Transverse colon (tissue), 3 donors: ENCODE measurements at regions not wholly inside any gene's neighbourhood (a gene's known extent, or its start where the extent isn't known, plus 50 kb on each side); places are given as distances from the start of the nearest gene placed in this dataset.

Experiments used
- CTCF ChIP-seq, 5 experiments: fragments of 200-600 bp in 3 of 5; fragments of 450-650 bp in 2 of 5; sonication (generic) in 3 of 5; IDR thresholded peaks; 1 replicate in 2 of 5; 2 replicates in 3 of 5; pipeline ENCODE4 v1.5.1; 2016 to 2017; ENCODE audit warnings: antibody characterized with exemption in 5 of 5, inconsistent platforms in 3 of 5, mild to moderate bottlenecking in 2 of 5, moderate library complexity in 1 of 5
- EP300 ChIP-seq: sonication (generic); formaldehyde crosslinking; IDR thresholded peaks from one replicate; pipeline ENCODE4 v1.6.1; 2017; ENCODE audit warnings: antibody characterized with exemption, low read depth

DNA sequence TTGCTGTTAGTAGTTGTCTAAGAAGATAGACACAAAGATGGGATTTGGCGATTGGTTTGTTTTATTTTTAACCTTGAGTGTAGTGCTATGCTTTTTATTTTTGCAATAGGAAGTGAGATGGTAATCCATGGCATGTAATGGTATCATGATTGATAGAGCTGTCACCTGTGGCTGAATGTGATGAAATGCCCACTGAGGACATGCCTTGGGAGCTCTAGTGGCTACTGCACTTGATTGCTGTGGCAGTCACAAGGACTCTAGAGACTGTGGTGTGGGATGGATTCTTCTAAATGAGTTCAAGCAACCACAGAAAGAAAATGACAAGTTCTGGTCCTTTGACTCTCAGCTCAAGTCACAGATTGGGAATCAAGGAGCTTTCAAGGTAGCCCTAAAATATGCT is 139.4 kb downstream of the CYRIA start:
- TF ChIP-seq EP300 (no peak), CTCF (IDR thresholded peaks at IDR 0.05) (no peak)
